ENCODE measurements at regions not wholly inside any gene's neighbourhood (a gene's known extent, or its start where the extent isn't known, plus 50 kb on each side); places are given as distances from the start of the nearest gene placed in this dataset.
A peak's percentile ranks its signal among the peaks of the same experiment; 100 is the strongest.

GRCh38 chr10:121414366-121415062, 183.7 kb downstream of the FGFR2 start:
- no peaks in the 10 kb centered on the region for H3K27me3 ChIP-seq (ENCODE audit: insufficient read depth, low read length)
- no peak overlapping the region for H3K4me3 Mint-ChIP-seq (ENCODE audit: unreplicated experiment)
- H2AFZ ChIP-seq (ENCODE audit: low read depth, low read length), result no peak overlapping the region
- H3K36me3 Mint-ChIP-seq (ENCODE audit: low read depth, unreplicated experiment), result peaks cover 4% of the 10 kb centered on the region
- peaks cover 14% of the 10 kb centered on the region for H3K9me3 Mint-ChIP-seq (ENCODE audit: unreplicated experiment)
- H3K4me1 Mint-ChIP-seq (ENCODE audit: low read depth, unreplicated experiment), result peaks cover 23% of the 10 kb centered on the region
- no peak overlapping the region for H3K27ac ChIP-seq (ENCODE audit: low read depth, low read length)
- no peak overlapping the region for H3K4me3 ChIP-seq (ENCODE audit: insufficient read depth, low read depth, low read length)
- H3K27ac Mint-ChIP-seq (ENCODE audit: unreplicated experiment), result peak overlapping the region; percentile 20
- H3K27me3 Mint-ChIP-seq (ENCODE audit: low read depth, unreplicated experiment), result peaks cover 10% of the 10 kb centered on the region
- H3K79me2 ChIP-seq (ENCODE audit: insufficient read depth, low read length), result no peaks in the 10 kb centered on the region
- H3K9ac ChIP-seq (ENCODE audit: low read length), result no peak overlapping the region
- no peaks in the 10 kb centered on the region for H4K20me1 ChIP-seq (ENCODE audit: insufficient read depth, low read length)
- H3K36me3 ChIP-seq (ENCODE audit: insufficient read depth, low read length), result no peaks in the 10 kb centered on the region
- no peaks in the 10 kb centered on the region for H3K4me1 ChIP-seq (ENCODE audit: insufficient read depth, low read length)
- H3K9me3 ChIP-seq (ENCODE audit: insufficient read depth, low read depth, low read length), result no peaks in the 10 kb centered on the region
- H3K4me2 ChIP-seq (ENCODE audit: low read length), result no peak overlapping the region
- no peak for TF ChIP-seq CTCF (IDR thresholded peaks at IDR 0.05; ENCODE audit: insufficient read depth, low read depth, low read length)
- no peak for TF ChIP-seq EZH2 (IDR thresholded peaks at IDR 0.05; ENCODE audit: insufficient read depth, low read length)
- DNase-seq (ENCODE audit: low read depth) (peak; percentile 15), FAIRE-seq (no peak)

- Mint-ChIP-seq H3K27ac (ENCODE audit: unreplicated experiment) (no peak overlapping the region), H3K27me3 (ENCODE audit: low read depth, unreplicated experiment) (peaks cover 10% of the 10 kb centered on the region), H3K4me3 (ENCODE audit: unreplicated experiment) (no peak overlapping the region), H3K4me1 (ENCODE audit: low read depth, unreplicated experiment) (peaks cover 19% of the 10 kb centered on the region), H3K9me3 (ENCODE audit: unreplicated experiment) (peaks cover 14% of the 10 kb centered on the region), H3K36me3 (ENCODE audit: low read depth, unreplicated experiment) (peaks cover 4% of the 10 kb centered on the region)
- DNase-seq (ENCODE audit: low read depth) (no peak), FAIRE-seq (no peak)
- Histone ChIP-seq H3K9ac (ENCODE audit: low read length) (no peak overlapping the region), H3K36me3 (ENCODE audit: insufficient read depth, low read length) (no peaks in the 10 kb centered on the region), H3K27ac (ENCODE audit: low read depth, low read length) (no peak overlapping the region), H3K4me1 (ENCODE audit: insufficient read depth, low read length) (no peaks in the 10 kb centered on the region), H3K4me3 (ENCODE audit: insufficient read depth, low read depth, low read length) (no peak overlapping the region), H3K4me2 (ENCODE audit: low read length) (no peak overlapping the region), H2AFZ (ENCODE audit: low read depth, low read length) (no peak overlapping the region), H3K9me3 (ENCODE audit: insufficient read depth, low read depth, low read length) (no peaks in the 10 kb centered on the region), H4K20me1 (ENCODE audit: insufficient read depth, low read length) (no peaks in the 10 kb centered on the region), H3K79me2 (ENCODE audit: insufficient read depth, low read length) (no peaks in the 10 kb centered on the region), H3K27me3 (ENCODE audit: insufficient read depth, low read length) (no peaks in the 10 kb centered on the region)
- TF ChIP-seq CTCF (IDR thresholded peaks at IDR 0.05; ENCODE audit: insufficient read depth, low read depth, low read length), result no peak
- no peak for TF ChIP-seq EZH2 (IDR thresholded peaks at IDR 0.05; ENCODE audit: insufficient read depth, low read length)
Measured at GRCh38 chr10:121415063-121415399, 183.2 kb downstream of the FGFR2 start.

- H3K79me2 ChIP-seq (ENCODE audit: insufficient read depth, low read length), result no peaks in the 10 kb centered on the region
- H3K9ac ChIP-seq (ENCODE audit: low read length), result no peak overlapping the region
- no peaks in the 10 kb centered on the region for H3K27me3 ChIP-seq (ENCODE audit: insufficient read depth, low read length)
- no peaks in the 10 kb centered on the region for H3K36me3 ChIP-seq (ENCODE audit: insufficient read depth, low read length)
- Mint-ChIP-seq H3K27me3 (ENCODE audit: low read depth, unreplicated experiment) (peaks cover 6% of the 10 kb centered on the region), H3K4me1 (ENCODE audit: low read depth, unreplicated experiment) (peaks cover 19% of the 10 kb centered on the region), H3K36me3 (ENCODE audit: low read depth, unreplicated experiment) (peaks cover 4% of the 10 kb centered on the region), H3K9me3 (ENCODE audit: unreplicated experiment) (peaks cover 14% of the 10 kb centered on the region), H3K27ac (ENCODE audit: unreplicated experiment) (no peak overlapping the region), H3K4me3 (ENCODE audit: unreplicated experiment) (no peak overlapping the region)
- no peaks in the 10 kb centered on the region for H3K4me1 ChIP-seq (ENCODE audit: insufficient read depth, low read length)
- H3K4me3 ChIP-seq (ENCODE audit: insufficient read depth, low read depth, low read length), result no peak overlapping the region
- H3K9me3 ChIP-seq (ENCODE audit: insufficient read depth, low read depth, low read length), result no peaks in the 10 kb centered on the region
- H3K4me2 ChIP-seq (ENCODE audit: low read length), result no peak overlapping the region
- H4K20me1 ChIP-seq (ENCODE audit: insufficient read depth, low read length), result no peaks in the 10 kb centered on the region
- H3K27ac ChIP-seq (ENCODE audit: low read depth, low read length), result no peak overlapping the region
- FAIRE-seq (no peak), DNase-seq (ENCODE audit: low read depth) (no peak)
- no peak for TF ChIP-seq CTCF (IDR thresholded peaks at IDR 0.05; ENCODE audit: insufficient read depth, low read depth, low read length)
- no peak overlapping the region for H2AFZ ChIP-seq (ENCODE audit: low read depth, low read length)
Measured at GRCh38 chr10:121416071-121416470, 182.2 kb downstream of the FGFR2 start.

Measured in astrocyte (in vitro differentiated cells and primary cell).